Gastrocnemius medialis (tissue), 4 donors: ENCODE measurements at regions not wholly inside any gene's neighbourhood (a gene's known extent, or its start where the extent isn't known, plus 50 kb on each side); places are given as distances from the start of the nearest gene placed in this dataset.

Experiments
- POLR2A ChIP-seq, 2 donors: fragments of 450-650 bp; IDR thresholded peaks; one replicate each; pipeline ENCODE4 v1.6.1; 2017; ENCODE audit warnings: antibody characterized with exemption in 2 of 2, mild to moderate bottlenecking in 2 of 2, moderate library complexity in 2 of 2
- TF ChIP-seq, protein P1 (sequence below), 5 experiments: fragments of 450-650 bp in 3 of 5; fragments of 200-600 bp in 2 of 5; sonication (generic) in 2 of 5; IDR thresholded peaks in 4 of 5; conservative IDR thresholded peaks in 1 of 5; 1 replicate in 4 of 5; 2 replicates in 1 of 5; pipeline ENCODE4 v1.5.1; 2016 to 2019; ENCODE audit warnings: antibody characterized with exemption in 5 of 5, mild to moderate bottlenecking in 3 of 5, moderate library complexity in 3 of 5

DNA sequence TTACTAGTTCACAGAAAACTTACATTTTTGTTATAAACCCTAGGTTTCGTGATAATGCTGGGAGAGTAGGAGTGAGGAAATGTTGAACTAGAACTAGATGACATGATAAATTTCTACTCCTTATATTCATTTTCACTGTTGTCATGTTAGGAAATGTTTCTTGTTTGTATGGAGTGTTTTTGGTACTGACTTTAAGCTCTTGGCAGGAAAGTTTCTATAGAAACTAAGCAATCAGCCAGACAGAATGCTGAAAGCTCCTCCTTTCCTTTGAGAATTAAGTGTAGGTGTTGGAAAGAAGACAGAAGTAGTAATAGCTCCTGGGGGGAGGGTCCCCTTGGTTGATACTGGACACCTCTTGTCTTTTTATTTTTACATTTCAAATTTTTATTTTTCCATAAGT lies 309.8 kb downstream of the MAP2K4 start:
- TF ChIP-seq, protein P1, sequence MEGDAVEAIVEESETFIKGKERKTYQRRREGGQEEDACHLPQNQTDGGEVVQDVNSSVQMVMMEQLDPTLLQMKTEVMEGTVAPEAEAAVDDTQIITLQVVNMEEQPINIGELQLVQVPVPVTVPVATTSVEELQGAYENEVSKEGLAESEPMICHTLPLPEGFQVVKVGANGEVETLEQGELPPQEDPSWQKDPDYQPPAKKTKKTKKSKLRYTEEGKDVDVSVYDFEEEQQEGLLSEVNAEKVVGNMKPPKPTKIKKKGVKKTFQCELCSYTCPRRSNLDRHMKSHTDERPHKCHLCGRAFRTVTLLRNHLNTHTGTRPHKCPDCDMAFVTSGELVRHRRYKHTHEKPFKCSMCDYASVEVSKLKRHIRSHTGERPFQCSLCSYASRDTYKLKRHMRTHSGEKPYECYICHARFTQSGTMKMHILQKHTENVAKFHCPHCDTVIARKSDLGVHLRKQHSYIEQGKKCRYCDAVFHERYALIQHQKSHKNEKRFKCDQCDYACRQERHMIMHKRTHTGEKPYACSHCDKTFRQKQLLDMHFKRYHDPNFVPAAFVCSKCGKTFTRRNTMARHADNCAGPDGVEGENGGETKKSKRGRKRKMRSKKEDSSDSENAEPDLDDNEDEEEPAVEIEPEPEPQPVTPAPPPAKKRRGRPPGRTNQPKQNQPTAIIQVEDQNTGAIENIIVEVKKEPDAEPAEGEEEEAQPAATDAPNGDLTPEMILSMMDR (IDR thresholded peaks at IDR 0.05 in 4 of 5, conservative IDR thresholded peaks at IDR 0.05 in 1 of 5): no peak
- no peak for TF ChIP-seq POLR2A (IDR thresholded peaks at IDR 0.05)
